Loucy (cell line): ENCODE measurements at regions not wholly inside any gene's neighbourhood (a gene's known extent, or its start where the extent isn't known, plus 50 kb on each side); places are given as distances from the start of the nearest gene placed in this dataset.

ENCODE experiments used
- H2AFZ ChIP-seq: fragments of 200-600 bp; sonication (generic); 2 replicates; pipeline ENCODE4 v1.6.0; 2016; ENCODE audit warnings: antibody characterized with exemption, mild to moderate bottlenecking, low read length, moderate library complexity
- H3F3A ChIP-seq: fragments of 200-600 bp; 2 replicates; pipeline ENCODE4 v1.6.0; 2016; ENCODE audit warnings: antibody characterized with exemption, low read depth, mild to moderate bottlenecking
- H3K27me3 ChIP-seq: fragments of 200-600 bp; sonication (generic); 2 replicates; pipeline ENCODE4 v1.6.1; 2014; ENCODE audit warnings: low read length, mild to moderate bottlenecking; ENCODE audit not compliant: insufficient read depth, poor library complexity, severe bottlenecking
- H3K36me3 ChIP-seq: fragments of 200-600 bp; sonication (generic); 2 replicates; pipeline ENCODE4 v1.6.1; 2016; ENCODE audit warnings: low read length; ENCODE audit not compliant: insufficient read depth
- H3K4me1 ChIP-seq: fragments of 200-600 bp; sonication (generic); 2 replicates; pipeline ENCODE4 v1.5.1; 2014; ENCODE audit warnings: low read length, mild to moderate bottlenecking; ENCODE audit not compliant: insufficient read depth, poor library complexity, severe bottlenecking
- H3K4me2 ChIP-seq: fragments of 200-600 bp; sonication (generic); 2 replicates; pipeline ENCODE4 v1.6.0; 2014; ENCODE audit warnings: antibody characterized with exemption, low read length, low read depth, mild to moderate bottlenecking; ENCODE audit not compliant: poor library complexity, severe bottlenecking
- H3K4me3 ChIP-seq: fragments of 200-600 bp; sonication (generic); 2 replicates; pipeline ENCODE4 v1.5.1; 2014; ENCODE audit warnings: low read length, mild to moderate bottlenecking, mixed read lengths; ENCODE audit not compliant: poor library complexity, severe bottlenecking
- H3K79me2 ChIP-seq: fragments of 200-600 bp; sonication (generic); 2 replicates; pipeline ENCODE4 v1.6.1; 2014; ENCODE audit warnings: low read length; ENCODE audit not compliant: insufficient read depth
- H3K9ac ChIP-seq: fragments of 200-600 bp; sonication (generic); 2 replicates; pipeline ENCODE4 v1.6.0; 2014; ENCODE audit warnings: mild to moderate bottlenecking, low read depth, low read length, moderate library complexity; ENCODE audit not compliant: poor library complexity, severe bottlenecking
- H3K9me2 ChIP-seq: fragments of 200-600 bp; sonication (generic); replicated peaks from 2 replicates; pipeline ENCODE4 v1.6.1; 2016; ENCODE audit warnings: low read depth, low read length, mixed read lengths
- H3K9me3 ChIP-seq: fragments of 200-600 bp; sonication (generic); 2 replicates; pipeline ENCODE4 v1.6.1; 2014; ENCODE audit warnings: mild to moderate bottlenecking, antibody characterized with exemption, low read length, low read depth; ENCODE audit not compliant: insufficient read depth
- H4K20me1 ChIP-seq: fragments of 200-600 bp; sonication (generic); 2 replicates; pipeline ENCODE4 v1.6.0; 2014; ENCODE audit warnings: antibody characterized with exemption, low read length, mild to moderate bottlenecking; ENCODE audit not compliant: insufficient read depth, poor library complexity, severe bottlenecking
- EZH2phosphoT487 ChIP-seq: fragments of 200-600 bp; IDR thresholded peaks from 2 replicates; pipeline ENCODE4 v1.6.1; 2018; ENCODE audit warnings: antibody characterized with exemption, mild to moderate bottlenecking, moderate library complexity, borderline replicate concordance
- TF ChIP-seq, protein P1 (sequence below): fragments of 200-600 bp; sonication (generic); conservative IDR thresholded peaks from 2 replicates; pipeline ENCODE4 v1.5.1; 2014; ENCODE audit warnings: mild to moderate bottlenecking, antibody characterized with exemption, low read length

GRCh38 chr10:58989486-58990039 lies 186.9 kb upstream of the PHYHIPL start:
- no peak overlapping the region for H3K9ac ChIP-seq
- H3F3A ChIP-seq: no peaks in the 10 kb centered on the region
- H4K20me1 ChIP-seq: no peaks in the 10 kb centered on the region
- no peak overlapping the region for H3K4me2 ChIP-seq
- no peaks in the 10 kb centered on the region for H3K79me2 ChIP-seq
- TF ChIP-seq, protein P1, sequence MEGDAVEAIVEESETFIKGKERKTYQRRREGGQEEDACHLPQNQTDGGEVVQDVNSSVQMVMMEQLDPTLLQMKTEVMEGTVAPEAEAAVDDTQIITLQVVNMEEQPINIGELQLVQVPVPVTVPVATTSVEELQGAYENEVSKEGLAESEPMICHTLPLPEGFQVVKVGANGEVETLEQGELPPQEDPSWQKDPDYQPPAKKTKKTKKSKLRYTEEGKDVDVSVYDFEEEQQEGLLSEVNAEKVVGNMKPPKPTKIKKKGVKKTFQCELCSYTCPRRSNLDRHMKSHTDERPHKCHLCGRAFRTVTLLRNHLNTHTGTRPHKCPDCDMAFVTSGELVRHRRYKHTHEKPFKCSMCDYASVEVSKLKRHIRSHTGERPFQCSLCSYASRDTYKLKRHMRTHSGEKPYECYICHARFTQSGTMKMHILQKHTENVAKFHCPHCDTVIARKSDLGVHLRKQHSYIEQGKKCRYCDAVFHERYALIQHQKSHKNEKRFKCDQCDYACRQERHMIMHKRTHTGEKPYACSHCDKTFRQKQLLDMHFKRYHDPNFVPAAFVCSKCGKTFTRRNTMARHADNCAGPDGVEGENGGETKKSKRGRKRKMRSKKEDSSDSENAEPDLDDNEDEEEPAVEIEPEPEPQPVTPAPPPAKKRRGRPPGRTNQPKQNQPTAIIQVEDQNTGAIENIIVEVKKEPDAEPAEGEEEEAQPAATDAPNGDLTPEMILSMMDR: no peak
- no peak for TF ChIP-seq EZH2phosphoT487
- no peaks in the 10 kb centered on the region for H3K27me3 ChIP-seq
- no peaks in the 10 kb centered on the region for H3K4me1 ChIP-seq
- no peak overlapping the region for H3K4me3 ChIP-seq
- no peak overlapping the region for H2AFZ ChIP-seq
- no peaks in the 10 kb centered on the region for H3K9me2 ChIP-seq
- H3K9me3 ChIP-seq: no peaks in the 10 kb centered on the region
- no peaks in the 10 kb centered on the region for H3K36me3 ChIP-seq

GRCh38 chr10:58990693-58991092 lies 185.8 kb upstream of the PHYHIPL start:
- no peak overlapping the region for H3K9ac ChIP-seq
- H3K4me2 ChIP-seq: no peak overlapping the region
- H3K4me1 ChIP-seq: no peaks in the 10 kb centered on the region
- no peaks in the 10 kb centered on the region for H4K20me1 ChIP-seq
- no peaks in the 10 kb centered on the region for H3F3A ChIP-seq
- H3K79me2 ChIP-seq: no peaks in the 10 kb centered on the region
- H2AFZ ChIP-seq: no peak overlapping the region
- no peaks in the 10 kb centered on the region for H3K27me3 ChIP-seq
- H3K36me3 ChIP-seq: no peaks in the 10 kb centered on the region
- no peak overlapping the region for H3K4me3 ChIP-seq
- H3K9me2 ChIP-seq: no peaks in the 10 kb centered on the region
- no peaks in the 10 kb centered on the region for H3K9me3 ChIP-seq
- no peak for TF ChIP-seq EZH2phosphoT487
- TF ChIP-seq, protein P1: no peak

DNA sequence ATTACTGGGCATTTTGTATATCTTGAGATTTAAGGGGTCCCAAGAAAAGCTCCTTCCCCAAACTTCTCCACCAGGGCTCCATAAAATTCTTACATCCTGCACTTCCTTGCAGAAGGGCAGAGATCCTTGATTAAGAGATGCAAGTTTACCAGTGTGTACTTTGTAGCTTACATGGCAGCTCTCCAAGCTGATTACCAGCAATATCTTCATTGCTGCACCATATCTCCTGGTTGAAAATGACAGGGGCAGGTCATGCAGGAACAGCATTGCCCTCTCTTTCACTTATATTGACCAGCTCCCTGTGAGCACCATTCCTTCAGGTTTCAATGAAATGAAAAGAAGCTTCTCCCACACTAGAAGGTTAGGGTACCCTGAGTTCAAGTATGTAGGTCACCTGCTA lies 184.6 kb upstream of the PHYHIPL start:
- no peaks in the 10 kb centered on the region for H4K20me1 ChIP-seq
- H3K9me3 ChIP-seq: no peaks in the 10 kb centered on the region
- no peak overlapping the region for H3K9ac ChIP-seq
- H3K4me2 ChIP-seq: no peak overlapping the region
- H3K4me3 ChIP-seq: no peak overlapping the region
- TF ChIP-seq, protein P1: no peak
- TF ChIP-seq EZH2phosphoT487: no peak
- no peaks in the 10 kb centered on the region for H3K27me3 ChIP-seq
- H3K4me1 ChIP-seq: no peaks in the 10 kb centered on the region
- no peak overlapping the region for H2AFZ ChIP-seq
- no peaks in the 10 kb centered on the region for H3F3A ChIP-seq
- H3K9me2 ChIP-seq: no peaks in the 10 kb centered on the region
- H3K36me3 ChIP-seq: no peaks in the 10 kb centered on the region
- H3K79me2 ChIP-seq: no peaks in the 10 kb centered on the region
